ENCODE measurements at regions not wholly inside any gene's neighbourhood (a gene's known extent, or its start where the extent isn't known, plus 50 kb on each side); places are given as distances from the start of the nearest gene placed in this dataset.

DNA sequence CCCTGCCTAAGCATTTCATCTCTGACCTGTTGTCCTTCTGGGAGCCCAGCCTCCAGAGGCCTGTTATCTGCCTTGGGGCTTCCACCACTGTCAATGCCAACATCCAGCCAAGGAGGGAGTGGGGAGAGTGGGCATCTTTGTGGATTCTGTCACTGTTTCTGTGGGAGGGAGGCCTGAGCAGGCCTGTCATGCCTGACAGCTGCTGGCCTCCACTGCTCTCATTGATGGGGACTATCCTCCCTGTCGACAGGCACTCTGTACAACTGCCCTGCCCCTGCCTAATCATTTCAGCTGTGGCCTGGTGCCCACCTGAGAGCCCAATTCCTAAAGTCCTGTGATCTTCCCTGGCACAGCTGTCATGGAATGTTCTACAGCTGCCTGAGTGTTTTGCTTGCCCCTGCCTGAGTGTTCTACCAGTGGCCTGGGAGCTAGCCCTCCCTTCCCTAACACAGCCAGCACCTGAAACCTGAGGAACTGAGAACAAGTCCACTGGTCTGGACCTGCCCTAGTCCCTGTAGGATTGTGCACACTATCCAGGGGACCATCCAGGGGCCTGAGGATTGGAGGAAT lies 145.3 kb downstream of the FAM83B start:
- Mint-ChIP-seq H3K4me3 (ENCODE audit: unreplicated experiment) (no peak overlapping the region), H3K27ac (ENCODE audit: unreplicated experiment) (no peak overlapping the region), H3K4me1 (ENCODE audit: low read depth, unreplicated experiment) (no peaks in the 10 kb centered on the region), H3K9me3 (ENCODE audit: unreplicated experiment) (no peaks in the 10 kb centered on the region), H3K36me3 (ENCODE audit: unreplicated experiment) (no peaks in the 10 kb centered on the region), H3K27me3 (ENCODE audit: unreplicated experiment) (no peaks in the 10 kb centered on the region)
- no peak for DNase-seq
- TF ChIP-seq CTCF (IDR thresholded peaks at IDR 0.05; ENCODE audit: partially characterized antibody, unreplicated experiment), result no peak

- Mint-ChIP-seq H3K9me3 (ENCODE audit: unreplicated experiment) (no peaks in the 10 kb centered on the region), H3K4me3 (ENCODE audit: unreplicated experiment) (no peak overlapping the region), H3K27me3 (ENCODE audit: unreplicated experiment) (no peaks in the 10 kb centered on the region), H3K36me3 (ENCODE audit: unreplicated experiment) (no peaks in the 10 kb centered on the region), H3K27ac (ENCODE audit: unreplicated experiment) (no peak overlapping the region), H3K4me1 (ENCODE audit: low read depth, unreplicated experiment) (no peaks in the 10 kb centered on the region)
- TF ChIP-seq CTCF (IDR thresholded peaks at IDR 0.05; ENCODE audit: partially characterized antibody, unreplicated experiment), result peak; percentile 47
- no peak for DNase-seq
Measured at GRCh38 chr6:54992789-54993188, 146.2 kb downstream of the FAM83B start.

GRCh38 chr6:54993294-54993693 lies 146.7 kb downstream of the FAM83B start:
- Mint-ChIP-seq H3K27me3 (ENCODE audit: unreplicated experiment) (no peaks in the 10 kb centered on the region), H3K9me3 (ENCODE audit: unreplicated experiment) (no peaks in the 10 kb centered on the region), H3K27ac (ENCODE audit: unreplicated experiment) (no peak overlapping the region), H3K4me3 (ENCODE audit: unreplicated experiment) (no peak overlapping the region), H3K4me1 (ENCODE audit: low read depth, unreplicated experiment) (no peaks in the 10 kb centered on the region), H3K36me3 (ENCODE audit: unreplicated experiment) (no peaks in the 10 kb centered on the region)
- no peak for DNase-seq
- no peak for TF ChIP-seq CTCF (IDR thresholded peaks at IDR 0.05; ENCODE audit: partially characterized antibody, unreplicated experiment)

DNA sequence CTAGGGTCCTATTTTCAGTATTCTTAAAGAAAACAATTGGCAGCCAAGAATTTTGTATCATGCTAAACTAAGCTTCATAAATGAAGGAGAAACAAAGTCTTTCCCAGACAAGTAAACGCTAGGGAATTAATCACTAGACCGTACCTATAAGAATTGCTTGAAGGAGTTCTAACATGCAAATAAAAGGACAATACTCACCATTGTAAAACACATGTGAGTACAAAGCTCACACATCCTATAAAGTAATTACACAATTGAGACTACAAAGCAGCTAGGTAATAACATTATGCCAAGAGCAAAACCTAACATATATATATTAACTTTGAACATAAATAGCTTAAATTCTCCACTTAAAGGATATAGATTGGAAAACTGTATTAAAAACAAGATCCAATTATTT lies 147.4 kb downstream of the FAM83B start:
- no peak for DNase-seq
- no peaks in the 10 kb centered on the region for H3K27me3 Mint-ChIP-seq (ENCODE audit: unreplicated experiment)
- H3K4me3 Mint-ChIP-seq (ENCODE audit: unreplicated experiment), result no peak overlapping the region
- no peaks in the 10 kb centered on the region for H3K4me1 Mint-ChIP-seq (ENCODE audit: low read depth, unreplicated experiment)
- H3K9me3 Mint-ChIP-seq (ENCODE audit: unreplicated experiment), result no peaks in the 10 kb centered on the region
- TF ChIP-seq CTCF (IDR thresholded peaks at IDR 0.05; ENCODE audit: partially characterized antibody, unreplicated experiment), result no peak
- H3K36me3 Mint-ChIP-seq (ENCODE audit: unreplicated experiment), result no peaks in the 10 kb centered on the region
- H3K27ac Mint-ChIP-seq (ENCODE audit: unreplicated experiment), result no peak overlapping the region

DNA sequence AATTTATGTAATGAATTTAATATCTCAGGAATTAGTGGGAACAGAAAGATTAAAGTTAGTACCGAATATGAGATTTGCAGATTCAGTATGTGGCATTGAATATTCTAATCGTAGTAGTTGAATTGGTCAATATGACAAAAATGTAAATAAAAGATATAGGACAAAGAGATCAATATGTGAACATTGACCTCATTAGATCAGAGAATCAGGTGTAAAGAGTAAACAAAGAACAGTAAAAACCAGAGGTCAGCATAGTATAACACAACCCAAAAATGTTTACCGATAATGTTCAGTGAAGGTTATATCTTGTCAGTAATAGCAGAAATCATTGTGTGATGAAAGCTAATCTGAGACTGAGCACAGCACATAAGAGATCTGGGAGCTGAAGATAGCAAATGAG lies 152.0 kb downstream of the FAM83B start:
- TF ChIP-seq CTCF (IDR thresholded peaks at IDR 0.05; ENCODE audit: partially characterized antibody, unreplicated experiment), result no peak
- Mint-ChIP-seq H3K27me3 (ENCODE audit: unreplicated experiment) (no peaks in the 10 kb centered on the region), H3K4me3 (ENCODE audit: unreplicated experiment) (no peak overlapping the region), H3K27ac (ENCODE audit: unreplicated experiment) (no peak overlapping the region), H3K9me3 (ENCODE audit: unreplicated experiment) (no peaks in the 10 kb centered on the region), H3K4me1 (ENCODE audit: low read depth, unreplicated experiment) (no peaks in the 10 kb centered on the region), H3K36me3 (ENCODE audit: unreplicated experiment) (no peaks in the 10 kb centered on the region)
- DNase-seq, result no peak

Measured in glutamatergic neuron (in vitro differentiated cells).